ENCODE measurements at regions not wholly inside any gene's neighbourhood (a gene's known extent, or its start where the extent isn't known, plus 50 kb on each side); places are given as distances from the start of the nearest gene placed in this dataset.

DNA sequence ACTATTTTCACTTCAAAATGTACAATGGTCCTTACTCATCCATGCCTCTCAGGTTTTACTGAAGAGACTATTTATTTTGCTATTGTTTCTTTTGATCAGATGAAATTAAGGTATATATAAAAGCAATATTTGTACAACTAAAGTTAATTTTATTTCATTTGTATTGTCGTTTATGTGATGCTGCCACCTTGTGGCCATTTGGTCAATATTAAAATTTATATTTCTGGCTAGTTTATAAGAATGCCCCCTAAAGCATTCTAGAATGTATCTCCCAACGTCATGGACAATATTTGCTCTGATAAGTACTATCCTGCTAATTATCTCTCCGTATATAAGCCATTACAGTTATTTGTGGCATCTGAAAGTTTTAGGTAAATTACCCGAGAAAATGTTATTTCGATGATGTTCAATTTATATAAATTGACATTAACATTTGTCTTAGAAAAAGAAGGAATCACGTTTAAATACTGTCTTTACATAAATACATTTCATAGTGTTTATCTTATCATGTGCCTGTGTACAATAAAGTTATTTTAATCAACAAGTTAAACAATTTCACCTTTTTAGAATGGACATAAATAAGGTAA is 680.0 kb downstream of the TAF11L14 start:
- Histone ChIP-seq H3K27ac (ENCODE audit: extremely low read length, insufficient read depth, low read length) (no peak overlapping the region), H4K20me1 (ENCODE audit: insufficient read depth, low read length) (no peaks in the 10 kb centered on the region; the same call in 1 of the 2 replicates), H3K79me2 (ENCODE audit: insufficient read depth, low read length) (no peaks in the 10 kb centered on the region), H3K9me3 (ENCODE audit: low read length) (no peaks in the 10 kb centered on the region), H2AFZ (ENCODE audit: low read length) (no peak overlapping the region), H3K4me3 (replicated peaks in 1 of 3; ENCODE audit: insufficient read depth in 1 of 3, low read depth in 2 of 3, low read length in 3 of 3) (no peak overlapping the region), H3K27me3 (ENCODE audit: control insufficient read depth in 1 of 2, insufficient read depth in 2 of 2, low read length in 2 of 2) (no peaks in the 10 kb centered on the region), H3K9ac (ENCODE audit: insufficient read depth, low read depth, low read length) (no peak overlapping the region), H3K36me3 (replicated peaks in 1 of 2; ENCODE audit: control insufficient read depth in 1 of 2, insufficient read depth in 2 of 2, low read length in 2 of 2) (no peaks in the 10 kb centered on the region), H3K4me2 (ENCODE audit: low read depth, low read length) (no peak overlapping the region), H3K4me1 (ENCODE audit: insufficient read depth, low read length) (no peaks in the 10 kb centered on the region)
- POLR2A ChIA-PET: no interaction called here
- no peak for DNase-seq (ENCODE audit: low spot score)
- no peak for FAIRE-seq
- intact Hi-C loops (cut with micrococcal nuclease; ENCODE audit: unreplicated experiment) (loop anchor here (2.0 kb wide), 1 partner anchor 1097 kb away; the partner anchor contains the start of gene BASP1), in situ Hi-C loops (cut with HindIII; ENCODE audit: extremely low pct_ligation_motif_present, low pct_unique_long_range_greater_than_20kb) (no loop called here)
- TF ChIP-seq, protein P1, sequence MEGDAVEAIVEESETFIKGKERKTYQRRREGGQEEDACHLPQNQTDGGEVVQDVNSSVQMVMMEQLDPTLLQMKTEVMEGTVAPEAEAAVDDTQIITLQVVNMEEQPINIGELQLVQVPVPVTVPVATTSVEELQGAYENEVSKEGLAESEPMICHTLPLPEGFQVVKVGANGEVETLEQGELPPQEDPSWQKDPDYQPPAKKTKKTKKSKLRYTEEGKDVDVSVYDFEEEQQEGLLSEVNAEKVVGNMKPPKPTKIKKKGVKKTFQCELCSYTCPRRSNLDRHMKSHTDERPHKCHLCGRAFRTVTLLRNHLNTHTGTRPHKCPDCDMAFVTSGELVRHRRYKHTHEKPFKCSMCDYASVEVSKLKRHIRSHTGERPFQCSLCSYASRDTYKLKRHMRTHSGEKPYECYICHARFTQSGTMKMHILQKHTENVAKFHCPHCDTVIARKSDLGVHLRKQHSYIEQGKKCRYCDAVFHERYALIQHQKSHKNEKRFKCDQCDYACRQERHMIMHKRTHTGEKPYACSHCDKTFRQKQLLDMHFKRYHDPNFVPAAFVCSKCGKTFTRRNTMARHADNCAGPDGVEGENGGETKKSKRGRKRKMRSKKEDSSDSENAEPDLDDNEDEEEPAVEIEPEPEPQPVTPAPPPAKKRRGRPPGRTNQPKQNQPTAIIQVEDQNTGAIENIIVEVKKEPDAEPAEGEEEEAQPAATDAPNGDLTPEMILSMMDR (CRISPR knock-in tag; IDR thresholded peaks at IDR 0.05): peak; percentile 24; the same call in 1 of the 2 replicates
- TF ChIP-seq SMC3 (IDR thresholded peaks at IDR 0.05; ENCODE audit: low read length): 0 out of 2 replicates have a peak, but pooled peaks have one; percentile 11
- peak; percentile 19; the same call in 1 of the 2 replicates for TF ChIP-seq STAG1 (CRISPR knock-in tag; IDR thresholded peaks at IDR 0.05)
- TF ChIP-seq, protein P2, sequence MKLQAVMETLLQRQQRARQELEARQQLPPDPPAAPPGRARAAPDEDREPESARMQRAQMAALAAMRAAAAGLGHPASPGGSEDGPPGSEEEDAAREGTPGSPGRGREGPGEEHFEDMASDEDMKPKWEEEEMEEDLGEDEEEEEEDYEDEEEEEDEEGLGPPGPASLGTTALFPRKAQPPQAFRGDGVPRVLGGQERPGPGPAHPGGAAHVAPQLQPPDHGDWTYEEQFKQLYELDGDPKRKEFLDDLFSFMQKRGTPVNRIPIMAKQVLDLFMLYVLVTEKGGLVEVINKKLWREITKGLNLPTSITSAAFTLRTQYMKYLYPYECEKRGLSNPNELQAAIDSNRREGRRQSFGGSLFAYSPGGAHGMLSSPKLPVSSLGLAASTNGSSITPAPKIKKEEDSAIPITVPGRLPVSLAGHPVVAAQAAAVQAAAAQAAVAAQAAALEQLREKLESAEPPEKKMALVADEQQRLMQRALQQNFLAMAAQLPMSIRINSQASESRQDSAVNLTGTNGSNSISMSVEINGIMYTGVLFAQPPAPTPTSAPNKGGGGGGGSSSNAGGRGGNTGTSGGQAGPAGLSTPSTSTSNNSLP (IDR thresholded peaks at IDR 0.05; ENCODE audit: low read depth, low read length): peak; percentile 35; the same call in 1 of the 2 replicates
- no peak for TF ChIP-seq ZNF749 (CRISPR knock-in tag; IDR thresholded peaks at IDR 0.05; ENCODE audit: borderline replicate concordance)
- no peak for TF ChIP-seq HNRNPL (IDR thresholded peaks at IDR 0.05; ENCODE audit: low read depth, low read length)
- ATAC-seq: no peak
- no TSS peak for BruUV-seq (replicated peaks)
- CTCF ChIA-PET (ENCODE audit: low intra/inter-chr PET ratio, low total read pairs): interaction anchor here (2.2 kb wide), 1 partner anchor 1098 kb away, joined by 18 read pairs; no protein-coding TSS in a partner anchor
- 31% methylated on average over 6 of the region's 6 CpGs for WGBS (ENCODE audit: low lambda C conversion rate)

Measured in HepG2 (cell line).